ENCODE measurements at regions not wholly inside any gene's neighbourhood (a gene's known extent, or its start where the extent isn't known, plus 50 kb on each side); places are given as distances from the start of the nearest gene placed in this dataset.

DNA sequence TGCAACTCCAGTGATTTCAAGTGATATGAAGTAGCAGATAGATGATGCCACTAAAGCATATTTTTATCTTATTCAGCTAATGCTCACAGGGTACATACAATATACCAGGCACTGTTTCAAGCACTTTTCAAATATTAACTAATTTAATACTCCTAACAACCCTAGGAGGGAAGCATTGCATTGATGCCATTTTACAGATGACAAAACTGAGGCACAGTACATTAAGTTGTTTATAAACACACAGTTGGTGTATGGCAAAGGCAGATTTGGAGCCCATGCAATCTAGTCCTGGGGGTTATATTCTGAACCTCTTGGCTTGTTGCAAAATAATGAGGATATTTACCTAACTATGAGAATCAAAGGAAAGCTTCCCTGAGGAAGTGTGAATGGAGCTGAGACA lies 371.0 kb downstream of the SFMBT2 start:
- no peak for TF ChIP-seq POLR2A (IDR thresholded peaks at IDR 0.05)
- TF ChIP-seq, protein P1, sequence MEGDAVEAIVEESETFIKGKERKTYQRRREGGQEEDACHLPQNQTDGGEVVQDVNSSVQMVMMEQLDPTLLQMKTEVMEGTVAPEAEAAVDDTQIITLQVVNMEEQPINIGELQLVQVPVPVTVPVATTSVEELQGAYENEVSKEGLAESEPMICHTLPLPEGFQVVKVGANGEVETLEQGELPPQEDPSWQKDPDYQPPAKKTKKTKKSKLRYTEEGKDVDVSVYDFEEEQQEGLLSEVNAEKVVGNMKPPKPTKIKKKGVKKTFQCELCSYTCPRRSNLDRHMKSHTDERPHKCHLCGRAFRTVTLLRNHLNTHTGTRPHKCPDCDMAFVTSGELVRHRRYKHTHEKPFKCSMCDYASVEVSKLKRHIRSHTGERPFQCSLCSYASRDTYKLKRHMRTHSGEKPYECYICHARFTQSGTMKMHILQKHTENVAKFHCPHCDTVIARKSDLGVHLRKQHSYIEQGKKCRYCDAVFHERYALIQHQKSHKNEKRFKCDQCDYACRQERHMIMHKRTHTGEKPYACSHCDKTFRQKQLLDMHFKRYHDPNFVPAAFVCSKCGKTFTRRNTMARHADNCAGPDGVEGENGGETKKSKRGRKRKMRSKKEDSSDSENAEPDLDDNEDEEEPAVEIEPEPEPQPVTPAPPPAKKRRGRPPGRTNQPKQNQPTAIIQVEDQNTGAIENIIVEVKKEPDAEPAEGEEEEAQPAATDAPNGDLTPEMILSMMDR (IDR thresholded peaks at IDR 0.05) = no peak
